T-helper 17 cell (primary cell): ENCODE measurements at regions not wholly inside any gene's neighbourhood (a gene's known extent, or its start where the extent isn't known, plus 50 kb on each side); places are given as distances from the start of the nearest gene placed in this dataset.

Experiments used
- ATAC-seq: fragments of 150-1000 bp; cut with Tn5 transposase; 2 replicates; pipeline ENCODE4 v1.10.0; 2021; ENCODE audit warnings: mild to moderate bottlenecking, moderate library complexity
- DNase-seq, 3 donors: peaks; one replicate each; pipeline versions ENCODE4 v3.0.0 to v3.0.0-alpha.2; 2020 to 2021
- H3K9me3 ChIP-seq: one replicate; pipeline ENCODE4 v1.7.0; 2013; ENCODE audit warnings: low read length, mild to moderate bottlenecking; ENCODE audit not compliant: control insufficient read depth, poor library complexity, severe bottlenecking
- H3K27ac Mint-ChIP-seq: one replicate; pipeline ENCODE4 v1.8.0; 2022; ENCODE audit warnings: mild to moderate bottlenecking, moderate library complexity, mixed read lengths
- H3K27me3 Mint-ChIP-seq: one replicate; pipeline ENCODE4 v1.8.0; 2022; ENCODE audit warnings: mixed read lengths
- H3K36me3 Mint-ChIP-seq: one replicate; pipeline ENCODE4 v1.8.0; 2022; ENCODE audit warnings: low read depth, mixed read lengths
- H3K4me1 Mint-ChIP-seq: one replicate; pipeline ENCODE4 v1.8.0; 2022; ENCODE audit warnings: mild to moderate bottlenecking, mixed read lengths
- H3K4me3 Mint-ChIP-seq: one replicate; pipeline ENCODE4 v1.8.0; 2022; ENCODE audit warnings: mild to moderate bottlenecking, moderate library complexity, mixed read lengths

DNA sequence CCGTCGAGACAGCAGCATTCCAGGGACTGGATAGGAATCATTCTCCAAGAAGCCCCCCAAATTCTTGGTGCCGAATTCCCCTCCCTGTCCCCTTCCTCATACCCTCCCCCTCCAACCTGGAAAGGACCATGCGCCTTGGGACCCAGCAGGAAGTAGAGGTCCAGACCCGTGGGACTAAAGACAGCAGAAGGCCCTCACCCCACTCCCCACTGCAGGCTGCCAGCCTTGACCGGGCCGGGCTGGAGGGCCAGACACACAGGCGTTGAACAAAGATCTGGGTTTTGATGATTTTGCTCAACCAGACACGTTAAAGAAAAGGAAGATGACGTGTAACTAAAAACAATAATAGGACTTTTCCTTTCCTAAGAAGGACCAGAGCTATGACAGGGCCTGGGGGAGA lies 286.5 kb downstream of the NPHP4 start:
- H3K27me3 Mint-ChIP-seq: no peaks in the 10 kb centered on the region
- DNase-seq (no peak), ATAC-seq (no peak)
- H3K9me3 ChIP-seq: no peaks in the 10 kb centered on the region
- no peak overlapping the region for H3K27ac Mint-ChIP-seq
- peaks cover 2% of the 10 kb centered on the region for H3K4me1 Mint-ChIP-seq
- no peaks in the 10 kb centered on the region for H3K36me3 Mint-ChIP-seq
- no peak overlapping the region for H3K4me3 Mint-ChIP-seq

DNA sequence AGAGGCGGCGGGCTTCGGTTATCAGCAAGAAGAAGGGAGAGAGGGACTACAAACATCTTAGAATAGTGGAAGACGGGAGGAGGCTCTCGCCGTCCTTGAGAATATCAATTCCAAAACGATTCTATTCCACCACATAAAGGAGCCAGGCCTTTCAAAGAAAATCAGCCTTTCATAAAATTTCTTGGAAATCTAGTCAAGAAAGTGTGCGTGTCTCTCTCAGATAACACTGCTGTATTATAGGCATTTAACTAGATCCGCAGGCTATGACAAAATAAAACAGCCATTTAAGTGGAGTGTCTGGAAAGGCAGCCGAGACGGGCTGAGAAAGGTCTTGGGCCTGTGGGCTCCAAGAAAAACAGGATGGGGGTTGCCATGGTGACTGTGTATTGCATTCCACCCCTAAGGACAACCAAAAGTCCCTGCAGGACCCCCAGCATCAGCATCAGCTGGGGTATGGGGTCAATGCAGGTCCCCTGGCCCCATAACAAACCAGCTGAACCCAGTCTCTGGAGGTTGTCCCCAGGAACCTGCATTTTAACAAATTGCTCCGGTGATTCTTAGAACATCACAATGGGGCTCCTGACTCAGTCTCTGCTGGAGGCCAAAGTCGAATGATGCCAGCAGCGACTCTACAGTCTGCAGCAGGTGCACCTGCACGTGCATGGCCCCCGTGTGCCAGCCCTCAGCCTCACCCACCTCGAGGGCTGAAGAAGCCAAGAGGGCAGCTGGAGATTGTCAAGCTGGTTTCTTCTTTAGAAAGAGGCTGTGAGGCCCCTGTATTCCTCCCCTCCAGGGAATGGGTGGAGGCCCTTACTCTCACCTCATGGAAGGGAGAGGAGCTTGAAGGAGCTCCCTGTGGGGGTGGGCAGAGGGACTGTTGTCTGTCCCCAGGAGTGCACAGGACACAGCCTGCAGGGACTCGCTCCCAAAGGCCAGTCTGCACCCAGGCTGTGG lies 287.4 kb downstream of the NPHP4 start:
- H3K27ac Mint-ChIP-seq: no peak overlapping the region
- ATAC-seq (no peak), DNase-seq (no peak)
- H3K9me3 ChIP-seq: no peaks in the 10 kb centered on the region
- H3K4me1 Mint-ChIP-seq: peaks cover 2% of the 10 kb centered on the region
- no peak overlapping the region for H3K4me3 Mint-ChIP-seq
- H3K27me3 Mint-ChIP-seq: no peaks in the 10 kb centered on the region
- no peaks in the 10 kb centered on the region for H3K36me3 Mint-ChIP-seq

DNA sequence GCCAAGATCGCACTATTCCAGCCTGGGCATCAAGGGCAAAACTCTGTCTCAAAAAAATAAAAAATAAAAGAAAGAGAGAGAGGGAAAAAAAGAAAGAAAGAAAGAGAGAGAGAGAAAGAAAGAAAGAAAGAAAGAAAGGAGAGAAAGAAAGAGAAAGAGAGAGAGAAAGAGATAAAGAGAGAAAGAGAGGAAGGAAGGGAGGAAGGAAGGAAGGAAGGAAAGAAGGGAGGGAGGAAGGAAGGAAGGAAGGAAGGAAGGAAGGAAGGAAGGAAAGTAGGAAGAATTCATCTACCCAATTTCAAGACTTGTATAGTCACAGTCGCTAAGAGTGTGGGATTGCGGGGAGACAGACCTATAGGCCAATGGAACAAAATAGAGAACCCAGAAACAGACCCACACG lies 290.6 kb downstream of the NPHP4 start:
- Mint-ChIP-seq H3K36me3 (no peaks in the 10 kb centered on the region), H3K27me3 (peaks cover 9% of the 10 kb centered on the region), H3K27ac (peak overlapping the region; percentile 9), H3K4me3 (no peak overlapping the region), H3K4me1 (peaks cover 2% of the 10 kb centered on the region)
- no peaks in the 10 kb centered on the region for H3K9me3 ChIP-seq
- no peak for DNase-seq
- no peak for ATAC-seq

DNA sequence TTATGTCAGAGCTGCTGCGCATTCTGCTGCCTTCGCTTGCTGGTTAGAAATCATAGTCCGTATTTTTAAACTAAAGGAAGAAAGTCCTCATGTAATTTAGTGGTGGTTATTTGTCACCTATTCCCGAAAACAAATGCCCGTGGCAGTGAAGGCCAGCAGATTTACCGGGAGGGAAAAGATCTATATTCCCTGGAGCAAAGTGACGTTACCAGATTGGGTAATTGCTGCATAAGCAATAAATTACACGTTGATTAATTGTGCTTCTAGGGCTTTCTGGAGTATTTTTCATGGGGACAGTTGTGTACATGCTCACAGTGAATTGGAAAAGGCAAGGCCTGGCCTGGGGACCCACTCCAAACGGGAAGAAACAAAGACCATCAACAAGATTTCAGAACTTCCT lies 298.7 kb downstream of the NPHP4 start:
- H3K36me3 Mint-ChIP-seq: peaks cover 6% of the 10 kb centered on the region
- no peak for ATAC-seq
- H3K4me1 Mint-ChIP-seq: peaks cover 5% of the 10 kb centered on the region
- DNase-seq: no peak
- H3K4me3 Mint-ChIP-seq: no peak overlapping the region
- no peak overlapping the region for H3K27ac Mint-ChIP-seq
- H3K27me3 Mint-ChIP-seq: peaks cover 74% of the 10 kb centered on the region
- no peaks in the 10 kb centered on the region for H3K9me3 ChIP-seq

- H3K27me3 Mint-ChIP-seq: peaks cover 69% of the 10 kb centered on the region
- H3K36me3 Mint-ChIP-seq: peaks cover 6% of the 10 kb centered on the region
- H3K4me1 Mint-ChIP-seq: peaks cover 5% of the 10 kb centered on the region
- no peaks in the 10 kb centered on the region for H3K9me3 ChIP-seq
- ATAC-seq (no peak), DNase-seq (no peak)
- no peak overlapping the region for H3K27ac Mint-ChIP-seq
- H3K4me3 Mint-ChIP-seq: no peak overlapping the region
Measured at GRCh38 chr1:5692664-5693063, 299.6 kb downstream of the NPHP4 start.

GRCh38 chr1:5691795-5692509 lies 300.3 kb downstream of the NPHP4 start:
- peaks cover 6% of the 10 kb centered on the region for H3K36me3 Mint-ChIP-seq
- peaks cover 5% of the 10 kb centered on the region for H3K4me1 Mint-ChIP-seq
- no peaks in the 10 kb centered on the region for H3K9me3 ChIP-seq
- H3K4me3 Mint-ChIP-seq: no peak overlapping the region
- no peak for ATAC-seq
- H3K27ac Mint-ChIP-seq: no peak overlapping the region
- no peak for DNase-seq
- peaks cover 69% of the 10 kb centered on the region for H3K27me3 Mint-ChIP-seq

DNA sequence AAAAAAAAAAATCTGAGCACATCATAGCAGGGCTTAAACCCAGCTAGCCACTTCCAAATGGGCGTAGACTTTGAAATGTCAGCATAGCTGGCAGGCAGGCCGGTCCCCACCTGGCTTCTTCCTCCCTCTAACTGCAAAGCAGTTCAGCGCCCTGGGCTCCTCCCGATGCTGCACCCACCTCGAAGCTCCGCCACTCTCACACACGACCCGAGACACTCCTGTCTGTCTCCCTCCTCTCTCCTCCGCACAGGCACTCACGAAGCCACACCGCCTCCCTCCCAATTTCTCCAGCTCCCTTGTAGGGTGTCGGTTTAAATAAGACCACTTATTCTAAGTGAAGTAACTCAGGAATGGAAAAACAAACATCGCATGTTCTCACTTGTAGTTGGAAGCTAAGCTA lies 301.3 kb downstream of the NPHP4 start:
- Mint-ChIP-seq H3K27me3 (peaks cover 65% of the 10 kb centered on the region), H3K4me3 (no peak overlapping the region), H3K4me1 (peaks cover 5% of the 10 kb centered on the region), H3K27ac (no peak overlapping the region), H3K36me3 (peaks cover 6% of the 10 kb centered on the region)
- DNase-seq: no peak
- no peaks in the 10 kb centered on the region for H3K9me3 ChIP-seq
- no peak for ATAC-seq

DNA sequence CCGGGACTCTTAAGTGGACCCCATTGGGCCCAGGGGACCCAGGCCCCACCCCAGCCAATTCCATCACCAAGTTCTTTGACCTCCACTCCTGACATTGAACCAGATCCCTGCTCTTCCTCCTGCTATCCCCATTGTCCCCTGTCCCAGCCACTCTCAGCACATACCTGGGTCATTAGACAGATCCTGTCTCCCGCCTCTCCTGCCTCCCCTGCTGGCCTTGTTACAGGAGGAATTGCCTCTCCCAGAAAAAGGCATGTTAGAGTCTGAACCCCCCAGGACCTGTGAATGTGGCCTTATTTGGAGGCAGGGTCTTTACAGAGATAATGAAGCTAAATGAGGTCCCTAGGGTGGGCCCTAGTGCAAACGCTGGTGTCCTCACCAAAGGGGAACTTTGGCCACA lies 301.9 kb downstream of the NPHP4 start:
- H3K4me3 Mint-ChIP-seq: no peak overlapping the region
- H3K9me3 ChIP-seq: no peaks in the 10 kb centered on the region
- ATAC-seq (no peak), DNase-seq (no peak)
- no peak overlapping the region for H3K27ac Mint-ChIP-seq
- peaks cover 61% of the 10 kb centered on the region for H3K27me3 Mint-ChIP-seq
- peaks cover 4% of the 10 kb centered on the region for H3K4me1 Mint-ChIP-seq
- peaks cover 2% of the 10 kb centered on the region for H3K36me3 Mint-ChIP-seq

- Mint-ChIP-seq H3K27me3 (peaks cover 55% of the 10 kb centered on the region), H3K4me1 (peaks cover 2% of the 10 kb centered on the region), H3K27ac (no peak overlapping the region), H3K4me3 (no peak overlapping the region), H3K36me3 (no peaks in the 10 kb centered on the region)
- no peaks in the 10 kb centered on the region for H3K9me3 ChIP-seq
- DNase-seq (no peak), ATAC-seq (no peak)
Measured at GRCh38 chr1:5688081-5689077, 303.8 kb downstream of the NPHP4 start.

- Mint-ChIP-seq H3K4me3 (no peak overlapping the region), H3K27ac (no peak overlapping the region), H3K27me3 (peaks cover 49% of the 10 kb centered on the region), H3K4me1 (peaks cover 4% of the 10 kb centered on the region), H3K36me3 (no peaks in the 10 kb centered on the region)
- H3K9me3 ChIP-seq: no peaks in the 10 kb centered on the region
- no peak for DNase-seq
- no peak for ATAC-seq
Measured at GRCh38 chr1:5686925-5687706, 305.1 kb downstream of the NPHP4 start.

- H3K27ac Mint-ChIP-seq: no peak overlapping the region
- ATAC-seq (no peak), DNase-seq (no peak)
- H3K4me3 Mint-ChIP-seq: no peak overlapping the region
- no peaks in the 10 kb centered on the region for H3K9me3 ChIP-seq
- H3K27me3 Mint-ChIP-seq: peaks cover 40% of the 10 kb centered on the region
- peaks cover 4% of the 10 kb centered on the region for H3K4me1 Mint-ChIP-seq
- no peaks in the 10 kb centered on the region for H3K36me3 Mint-ChIP-seq
Measured at GRCh38 chr1:5686195-5686594, 306.0 kb downstream of the NPHP4 start.

- Mint-ChIP-seq H3K4me1 (peaks cover 2% of the 10 kb centered on the region), H3K4me3 (no peak overlapping the region), H3K36me3 (no peaks in the 10 kb centered on the region), H3K27me3 (peaks cover 33% of the 10 kb centered on the region), H3K27ac (no peak overlapping the region)
- DNase-seq (no peak), ATAC-seq (no peak)
- no peaks in the 10 kb centered on the region for H3K9me3 ChIP-seq
Measured at GRCh38 chr1:5685446-5686040, 306.7 kb downstream of the NPHP4 start.
